ENCODE measurements at regions not wholly inside any gene's neighbourhood (a gene's known extent, or its start where the extent isn't known, plus 50 kb on each side); places are given as distances from the start of the nearest gene placed in this dataset.

- no peak for TF ChIP-seq EZH2phosphoT487 (IDR thresholded peaks at IDR 0.05; ENCODE audit: insufficient read depth, low read depth)
- no peak for TF ChIP-seq EZH2 (IDR thresholded peaks at IDR 0.05; ENCODE audit: insufficient read depth, poor library complexity, severe bottlenecking)
These were observed 52.5 kb upstream of the TAGAP start for GRCh38 chr6:159097256-159097655.
